IMR-90 (cell line): ENCODE measurements at regions not wholly inside any gene's neighbourhood (a gene's known extent, or its start where the extent isn't known, plus 50 kb on each side); places are given as distances from the start of the nearest gene placed in this dataset.

Experiments
- ATAC-seq: fragments of 200-7000 bp; cut with Tn5 transposase; 2 replicates; pipeline ENCODE4 v1.9.1; 2020; ENCODE audit warnings: low read depth, mild to moderate bottlenecking, moderate library complexity
- BruUV-seq: library from RNA; stranded (reverse); fragments of 400-500 nt; replicated peaks from 2 replicates; lab custom pipeline; 2021; lab: Mats Ljungman, UMichigan
- CTCF ChIA-PET: fragments of 300-600 bp; formaldehyde crosslinking; extraction: SDS; loops from one replicate; lab custom pipeline; 2021; ENCODE audit warnings: antibody characterized with exemption; lab: Yijun Ruan, JAX
- POLR2A ChIA-PET: fragments of 300-600 bp; sonication (Branson Sonifier 250); formaldehyde crosslinking; loops from one replicate; lab custom pipeline; 2022; ENCODE audit warnings: antibody characterized with exemption; ENCODE audit not compliant: unreplicated experiment; lab: Charles Lee
- DNase-seq: peaks from one replicate; pipeline ENCODE4 v3.0.0; 2013
- H2AFZ ChIP-seq: replicated peaks from 2 replicates; pipeline ENCODE3; 2013; ENCODE audit warnings: low read length, mild to moderate bottlenecking; ENCODE audit not compliant: poor library complexity
- H2AK5ac ChIP-seq: 2 replicates; pipeline ENCODE4 v1.6.1; 2013; ENCODE audit warnings: low read depth, low read length, inconsistent platforms
- H2AK9ac ChIP-seq: replicated peaks from 2 replicates; pipeline ENCODE3; 2013; ENCODE audit warnings: mild to moderate bottlenecking, low read depth, low read length, moderate library complexity; ENCODE audit not compliant: poor library complexity
- H2BK120ac ChIP-seq: 2 replicates; pipeline ENCODE4 v1.6.1; 2013; ENCODE audit warnings: low read depth, low read length, inconsistent platforms
- H2BK15ac ChIP-seq: 3 replicates; pipeline ENCODE4 v1.6.1; 2013; ENCODE audit warnings: low read depth, low read length, inconsistent platforms
- H2BK20ac ChIP-seq: 2 replicates; pipeline ENCODE4 v1.6.1; 2013; ENCODE audit warnings: low read depth, mild to moderate bottlenecking, inconsistent platforms, low read length, moderate library complexity
- H2BK5ac ChIP-seq: 2 replicates; pipeline ENCODE4 v1.6.1; 2013; ENCODE audit warnings: mild to moderate bottlenecking, low read depth, low read length, inconsistent platforms; ENCODE audit not compliant: poor library complexity, severe bottlenecking
- H3K14ac ChIP-seq: replicated peaks from 2 replicates; pipeline ENCODE4 v1.6.1; 2013; ENCODE audit warnings: low read depth, low read length, inconsistent platforms
- H3K18ac ChIP-seq: 2 replicates; pipeline ENCODE4 v1.6.1; 2013; ENCODE audit warnings: low read depth, low read length, control low read depth
- H3K23ac ChIP-seq: 2 replicates; pipeline ENCODE4 v1.6.1; 2013; ENCODE audit warnings: low read depth, low read length, inconsistent platforms
- H3K27ac ChIP-seq: 2 replicates; pipeline ENCODE4 v1.5.1; 2013; ENCODE audit warnings: mild to moderate bottlenecking, control low read depth, low read length; ENCODE audit not compliant: insufficient read depth
- H3K27me3 ChIP-seq: 2 replicates; pipeline ENCODE4 v1.6.1; 2013; ENCODE audit warnings: low read length; ENCODE audit not compliant: control insufficient read depth, insufficient read depth
- H3K36me3 ChIP-seq: 2 replicates; pipeline ENCODE4 v1.6.1; 2013; ENCODE audit warnings: low read length, mixed read lengths; ENCODE audit not compliant: control insufficient read depth, insufficient read depth
- H3K4ac ChIP-seq: 2 replicates; pipeline ENCODE4 v1.6.1; 2013; ENCODE audit warnings: low read depth, low read length, inconsistent platforms
- H3K4me1 ChIP-seq: 2 replicates; pipeline ENCODE4 v1.6.1; 2013; ENCODE audit warnings: low read length, mixed read lengths; ENCODE audit not compliant: control insufficient read depth, insufficient read depth
- H3K4me2 ChIP-seq: 2 replicates; pipeline ENCODE4 v1.6.1; 2013; ENCODE audit warnings: low read depth, mild to moderate bottlenecking, control low read depth, low read length, moderate library complexity
- H3K4me3 ChIP-seq: 2 replicates; pipeline ENCODE4 v1.5.1; 2013; ENCODE audit warnings: low read depth, mild to moderate bottlenecking, control low read depth, low read length, moderate library complexity; ENCODE audit not compliant: insufficient read depth
- H3K56ac ChIP-seq: 2 replicates; pipeline ENCODE4 v1.6.1; 2013; ENCODE audit warnings: low read length, inconsistent platforms; ENCODE audit not compliant: insufficient read depth; ENCODE audit errors: extremely low read depth
- H3K79me1 ChIP-seq, 2 experiments: 2 replicates each; pipeline ENCODE4 v1.6.1; 2013; ENCODE audit warnings: low read length in 2 of 2, inconsistent platforms in 1 of 2, low read depth in 1 of 2
- H3K9ac ChIP-seq: 2 replicates; pipeline ENCODE4 v1.6.1; 2013; ENCODE audit warnings: low read depth, low read length, control low read depth
- H3K9me1 ChIP-seq: 2 replicates; pipeline ENCODE4 v1.6.1; 2013; ENCODE audit warnings: low read length, inconsistent platforms; ENCODE audit not compliant: insufficient read depth
- H3K9me3 ChIP-seq: 2 replicates; pipeline ENCODE4 v1.6.1; 2013; ENCODE audit warnings: low read length; ENCODE audit not compliant: control insufficient read depth, insufficient read depth
- H4K20me1 ChIP-seq: 2 replicates; pipeline ENCODE4 v1.6.1; 2013; ENCODE audit warnings: low read length, inconsistent platforms; ENCODE audit not compliant: insufficient read depth
- H4K5ac ChIP-seq: 2 replicates; pipeline ENCODE4 v1.6.1; 2013; ENCODE audit warnings: mild to moderate bottlenecking, low read depth, low read length, control low read depth
- H4K8ac ChIP-seq, 2 experiments: 2 replicates each; pipeline ENCODE4 v1.6.1; 2013; ENCODE audit warnings: low read depth in 2 of 2, low read length in 2 of 2, control low read depth in 1 of 2, inconsistent platforms in 1 of 2
- H4K91ac ChIP-seq: 2 replicates; pipeline ENCODE4 v1.6.1; 2013; ENCODE audit warnings: low read depth, low read length, inconsistent platforms; ENCODE audit not compliant: insufficient read depth
- MAFK ChIP-seq: IDR thresholded peaks from 2 replicates; pipeline ENCODE4 v1.6.1; 2012; ENCODE audit warnings: low read depth, low read length, improper control_type of control experiment
- RFX5 ChIP-seq: IDR thresholded peaks from 2 replicates; pipeline ENCODE4 v1.8.0; 2012; ENCODE audit warnings: low read depth, mild to moderate bottlenecking, low read length, moderate library complexity
- WGBS, 2 experiments: methylation state at CpG; one replicate each; pipeline versions ENCODE4 v1.1.5 to v1.1.7; 2013; ENCODE audit warnings: missing lambda C conversion rate in 2 of 2; ENCODE audit not compliant: insufficient read length in 1 of 2; ENCODE audit errors: extremely low coverage in 2 of 2; 5-methylcytosine and 5-hydroxymethylcytosine counted together
- dilution Hi-C: fragments of 300-500 bp; cut with HindIII; formaldehyde crosslinking; loops from one replicate; pipeline ENCODE4 v1.14.3; 2018; ENCODE audit warnings: low sequenced_read_pairs; ENCODE audit not compliant: unreplicated experiment
- in situ Hi-C: fragments of 300-500 bp; cut with MboI; formaldehyde crosslinking; loops from 3 replicates; pipeline ENCODE4 v1.14.3; 2019; ENCODE audit warnings: low sequenced_read_pairs, inconsistent platforms, mixed read lengths
- intact Hi-C: fragments of 100-400 bp; cut with micrococcal nuclease; formaldehyde crosslinking; loops from 2 replicates; pipeline ENCODE4 v1.10.0; 2022

DNA sequence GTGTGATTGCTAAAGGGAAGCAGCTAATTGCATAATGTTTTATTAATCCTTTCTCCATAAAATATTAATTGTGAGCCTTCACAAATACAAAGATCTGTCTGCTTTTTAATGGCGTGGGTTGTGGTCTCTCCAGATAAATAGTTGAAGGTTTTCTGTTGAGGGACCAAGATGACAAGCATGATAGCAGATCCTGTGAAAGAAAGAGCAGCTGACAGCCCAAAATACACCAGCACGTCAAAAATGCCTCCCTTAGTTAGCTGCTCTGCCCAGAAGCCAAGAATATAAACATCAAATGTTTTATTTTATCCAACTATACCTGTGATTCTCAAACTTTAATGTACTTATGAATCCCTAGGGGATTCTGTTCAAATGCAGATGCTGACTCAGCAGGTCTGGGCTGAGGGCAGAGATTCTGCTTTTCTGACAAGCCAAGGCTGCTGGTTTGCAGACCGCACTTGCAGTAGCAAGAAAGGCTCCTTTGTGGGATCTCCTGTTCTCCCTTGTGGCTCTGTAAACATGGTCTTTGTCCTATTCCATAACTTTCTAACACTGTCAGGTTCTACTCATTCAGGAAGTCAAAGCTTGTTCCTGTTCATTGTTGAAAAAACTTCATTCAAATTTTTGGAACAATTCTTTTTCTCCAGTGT is 119.1 kb upstream of the SLC25A36 start:
- Histone ChIP-seq H2AFZ (no peak overlapping the region), H3K9ac (no peak overlapping the region), H3K36me3 (no peaks in the 10 kb centered on the region), H3K27ac (no peak overlapping the region), H4K5ac (no peak overlapping the region), H3K79me1 (no peaks in the 10 kb centered on the region), H4K91ac (no peak overlapping the region), H3K4ac (no peak overlapping the region), H3K27me3 (no peaks in the 10 kb centered on the region), H3K9me3 (no peaks in the 10 kb centered on the region), H2BK120ac (no peak overlapping the region), H3K56ac (no peak overlapping the region), H3K14ac (no peak overlapping the region), H2BK20ac (no peak overlapping the region), H3K4me1 (no peaks in the 10 kb centered on the region), H3K23ac (no peak overlapping the region), H3K18ac (no peak overlapping the region), H2AK5ac (no peak overlapping the region), H3K4me2 (no peak overlapping the region), H3K9me1 (no peaks in the 10 kb centered on the region), H4K8ac (no peak overlapping the region), H4K20me1 (no peaks in the 10 kb centered on the region), H2BK5ac (no peak overlapping the region), H2AK9ac (no peak overlapping the region), H3K4me3 (no peak overlapping the region), H2BK15ac (no peak overlapping the region)
- no peak for DNase-seq
- no peak for ATAC-seq
- ChIA-PET POLR2A (no interaction called here), CTCF (no interaction called here)
- 50% methylated on average over 1 of the region's 3 CpGs; no CpG with 5 or more reads in 1 of the 2 experiments for WGBS, 2 experiments
- intact Hi-C loops (no loop called here), in situ Hi-C loops (no loop called here), dilution Hi-C loops (no loop called here)
- BruUV-seq = no TSS peak
- TF ChIP-seq MAFK (peak; percentile 95), RFX5 (no peak)
